SK-N-SH (cell line): ENCODE measurements at regions not wholly inside any gene's neighbourhood (a gene's known extent, or its start where the extent isn't known, plus 50 kb on each side); places are given as distances from the start of the nearest gene placed in this dataset.

Experiments
- CTCF ChIA-PET: fragments of 300-600, 350-600 bp; formaldehyde crosslinking; extraction: SDS; loops from one replicate; lab custom pipeline; 2021; lab: Yijun Ruan, JAX
- POLR2A ChIA-PET: fragments of 350-600 bp; sonication (Branson Sonifier 250); formaldehyde crosslinking; extraction: SDS; loops from one replicate; lab custom pipeline; 2020; ENCODE audit warnings: antibody characterized with exemption, inconsistent platforms; lab: Yijun Ruan, JAX
- DNase-seq: peaks from one replicate; pipeline ENCODE4 v3.0.0; 2012
- H2AFZ ChIP-seq: fragments of 200-600 bp; sonication (generic); 2 replicates; pipeline ENCODE4 v1.8.1; 2016; ENCODE audit warnings: antibody characterized with exemption, mild to moderate bottlenecking, low read depth
- H3F3A ChIP-seq: fragments of 200-600 bp; sonication (generic); replicated peaks from 2 replicates; pipeline ENCODE3; 2016; ENCODE audit warnings: antibody characterized with exemption, mild to moderate bottlenecking; ENCODE audit not compliant: insufficient read depth
- H3K27ac ChIP-seq, 2 experiments: fragments of 200-500 bp in 1 of 2; fragments of 200-600 bp in 1 of 2; sonication (Bioruptor generic) in 1 of 2; sonication (generic), shearing (Covaris generic) in 1 of 2; 2 replicates each; pipeline versions ENCODE4 v1.5.1 to v1.6.1; 2014 to 2016; ENCODE audit warnings: low read depth in 2 of 2, inconsistent platforms in 1 of 2, low read length in 1 of 2, mild to moderate bottlenecking in 1 of 2, mixed read lengths in 1 of 2
- H3K27me3 ChIP-seq: fragments of 200-600 bp; sonication (generic), shearing (Covaris generic); 2 replicates; pipeline ENCODE4 v1.6.1; 2016; ENCODE audit warnings: mixed run types; ENCODE audit not compliant: insufficient read depth
- H3K36me3 ChIP-seq, 2 experiments: fragments of 200-500 bp in 1 of 2; fragments of 200-600 bp in 1 of 2; sonication (Bioruptor generic) in 1 of 2; sonication (generic) in 1 of 2; replicated peaks in 1 of 2; 2 replicates each; pipeline versions ENCODE3 to v1.5.1; 2014 to 2016; ENCODE audit warnings: low read length in 1 of 2, mild to moderate bottlenecking in 1 of 2; ENCODE audit not compliant: insufficient read depth in 2 of 2, control insufficient read depth in 1 of 2
- H3K4me1 ChIP-seq, 2 experiments: fragments of 200-500 bp in 1 of 2; fragments of 200-600 bp in 1 of 2; sonication (Bioruptor generic) in 1 of 2; sonication (generic), shearing (Covaris generic) in 1 of 2; 2 replicates each; pipeline versions ENCODE4 v1.5.1 to v1.6.1; 2014 to 2016; ENCODE audit warnings: low read depth in 1 of 2, low read length in 1 of 2, mixed run types in 1 of 2; ENCODE audit not compliant: insufficient read depth in 2 of 2, control insufficient read depth in 1 of 2
- H3K4me2 ChIP-seq: fragments of 200-600 bp; sonication (generic), shearing (Covaris generic); 2 replicates; pipeline ENCODE4 v1.6.1; 2017; ENCODE audit warnings: mixed run types
- H3K4me3 ChIP-seq, 2 experiments: fragments of 200-500 bp in 1 of 2; fragments of 200-600 bp in 1 of 2; sonication (Bioruptor generic) in 1 of 2; sonication (generic), shearing (Covaris generic) in 1 of 2; 2 replicates each; pipeline versions ENCODE4 v1.5.1 to v1.8.1; 2014 to 2016; ENCODE audit warnings: low read depth in 2 of 2, inconsistent platforms in 1 of 2, low read length in 1 of 2, mild to moderate bottlenecking in 1 of 2, mixed read lengths in 1 of 2, moderate library complexity in 1 of 2
- H3K79me2 ChIP-seq: fragments of 200-600 bp; sonication (generic); 2 replicates; pipeline ENCODE4 v1.8.1; 2017; ENCODE audit warnings: mild to moderate bottlenecking; ENCODE audit not compliant: insufficient read depth
- H3K9ac ChIP-seq: fragments of 200-600 bp; sonication (generic); 2 replicates; pipeline ENCODE4 v1.6.1; 2017; ENCODE audit warnings: mixed run types
- H3K9me2 ChIP-seq: fragments of 200-600 bp; sonication (generic); 2 replicates; pipeline ENCODE4 v1.6.1; 2017; ENCODE audit warnings: mixed run types
- H3K9me3 ChIP-seq: fragments of 200-600 bp; sonication (generic); 2 replicates; pipeline ENCODE4 v1.6.1; 2017; ENCODE audit warnings: mixed run types, mild to moderate bottlenecking, moderate library complexity
- H4K20me1 ChIP-seq: fragments of 200-600 bp; sonication (generic); 2 replicates; pipeline ENCODE4 v1.6.1; 2017; ENCODE audit warnings: mild to moderate bottlenecking, mixed run types; ENCODE audit not compliant: insufficient read depth
- CTCF ChIP-seq: fragments of 200-600 bp; sonication (generic); IDR thresholded peaks from 2 replicates; pipeline ENCODE4 v1.6.1; 2017; ENCODE audit warnings: antibody characterized with exemption, mild to moderate bottlenecking, moderate library complexity
- EP300 ChIP-seq, 2 experiments: IDR thresholded peaks; 2 replicates each; pipeline versions ENCODE4 v1.4.0 to v1.6.1; 2012; ENCODE audit warnings: borderline replicate concordance in 1 of 2, low read depth in 1 of 2, low read length in 1 of 2
- FOXM1 ChIP-seq: IDR thresholded peaks from 2 replicates; pipeline ENCODE4 v1.4.0; 2012; ENCODE audit warnings: low read depth, mild to moderate bottlenecking
- GABPA ChIP-seq: IDR thresholded peaks from 2 replicates; pipeline ENCODE4 v1.4.0; 2012; ENCODE audit warnings: low read depth, mild to moderate bottlenecking
- MXI1 ChIP-seq: IDR thresholded peaks from 2 replicates; pipeline ENCODE4 v1.6.1; 2012; ENCODE audit warnings: mild to moderate bottlenecking, low read depth, low read length, improper control_type of control experiment
- NFIC ChIP-seq: IDR thresholded peaks from 2 replicates; pipeline ENCODE4 v1.4.0; 2012; ENCODE audit warnings: borderline replicate concordance
- NRF1 ChIP-seq: IDR thresholded peaks from 2 replicates; pipeline ENCODE4 v1.6.1; 2012; ENCODE audit warnings: low read depth, mild to moderate bottlenecking, low read length
- PBX3 ChIP-seq: IDR thresholded peaks from 2 replicates; pipeline ENCODE4; 2012
- POLR2AphosphoS5 ChIP-seq: IDR thresholded peaks from 2 replicates; pipeline ENCODE4 v1.6.1; 2012; ENCODE audit warnings: low read depth, low read length
- REST ChIP-seq: IDR thresholded peaks from 2 replicates; pipeline ENCODE4 v1.6.1; 2012; ENCODE audit warnings: mild to moderate bottlenecking, low read depth, low read length, moderate library complexity
- RFX5 ChIP-seq: IDR thresholded peaks from 2 replicates; pipeline ENCODE4 v1.6.1; 2012; ENCODE audit warnings: mild to moderate bottlenecking, improper control_type of control experiment, low read length
- SMC3 ChIP-seq: IDR thresholded peaks from 2 replicates; pipeline ENCODE4 v1.6.1; 2012; ENCODE audit warnings: low read depth, low read length, improper control_type of control experiment
- WGBS: methylation state at CpG from one replicate; pipeline ENCODE4 v1.1.6; 2017; ENCODE audit warnings: low lambda C conversion rate; 5-methylcytosine and 5-hydroxymethylcytosine counted together
- TF ChIP-seq, protein P1 (sequence below): fragments of 150-350 bp; IDR thresholded peaks from 2 replicates; pipeline ENCODE4 v1.6.1; 2016; ENCODE audit warnings: mild to moderate bottlenecking, low read depth, low read length
- TF ChIP-seq, protein P2 (sequence below): fragments of 150-350 bp; IDR thresholded peaks from 2 replicates; pipeline ENCODE4 v1.6.1; 2017; ENCODE audit warnings: antibody characterized with exemption, low read length, low read depth, borderline replicate concordance

- TF ChIP-seq, protein P1, sequence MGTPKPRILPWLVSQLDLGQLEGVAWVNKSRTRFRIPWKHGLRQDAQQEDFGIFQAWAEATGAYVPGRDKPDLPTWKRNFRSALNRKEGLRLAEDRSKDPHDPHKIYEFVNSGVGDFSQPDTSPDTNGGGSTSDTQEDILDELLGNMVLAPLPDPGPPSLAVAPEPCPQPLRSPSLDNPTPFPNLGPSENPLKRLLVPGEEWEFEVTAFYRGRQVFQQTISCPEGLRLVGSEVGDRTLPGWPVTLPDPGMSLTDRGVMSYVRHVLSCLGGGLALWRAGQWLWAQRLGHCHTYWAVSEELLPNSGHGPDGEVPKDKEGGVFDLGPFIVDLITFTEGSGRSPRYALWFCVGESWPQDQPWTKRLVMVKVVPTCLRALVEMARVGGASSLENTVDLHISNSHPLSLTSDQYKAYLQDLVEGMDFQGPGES, result no peak
- TF ChIP-seq, protein P2, sequence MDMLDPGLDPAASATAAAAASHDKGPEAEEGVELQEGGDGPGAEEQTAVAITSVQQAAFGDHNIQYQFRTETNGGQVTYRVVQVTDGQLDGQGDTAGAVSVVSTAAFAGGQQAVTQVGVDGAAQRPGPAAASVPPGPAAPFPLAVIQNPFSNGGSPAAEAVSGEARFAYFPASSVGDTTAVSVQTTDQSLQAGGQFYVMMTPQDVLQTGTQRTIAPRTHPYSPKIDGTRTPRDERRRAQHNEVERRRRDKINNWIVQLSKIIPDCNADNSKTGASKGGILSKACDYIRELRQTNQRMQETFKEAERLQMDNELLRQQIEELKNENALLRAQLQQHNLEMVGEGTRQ, result no peak
- TF ChIP-seq REST, result no peak
- peak; percentile 53; the same call in 1 of the 2 replicates for TF ChIP-seq FOXM1
- TF ChIP-seq GABPA, result no peak
- TF ChIP-seq EP300 (IDR thresholded peaks at IDR 0.05; ENCODE audit: borderline replicate concordance in 1 of 2, low read depth in 1 of 2, low read length in 1 of 2), result peak; percentile 10 to 96; a peak in 2 of 4 replicates
- no peak for TF ChIP-seq MXI1
- TF ChIP-seq NRF1, result no peak
- TF ChIP-seq RFX5, result no peak
- TF ChIP-seq PBX3, result peak; percentile 82
- TF ChIP-seq SMC3, result peak; percentile 21; the same call in 1 of the 2 replicates
Measured at GRCh38 chr6:139764498-139764986, 390.1 kb upstream of the CITED2 start (continued).

DNA sequence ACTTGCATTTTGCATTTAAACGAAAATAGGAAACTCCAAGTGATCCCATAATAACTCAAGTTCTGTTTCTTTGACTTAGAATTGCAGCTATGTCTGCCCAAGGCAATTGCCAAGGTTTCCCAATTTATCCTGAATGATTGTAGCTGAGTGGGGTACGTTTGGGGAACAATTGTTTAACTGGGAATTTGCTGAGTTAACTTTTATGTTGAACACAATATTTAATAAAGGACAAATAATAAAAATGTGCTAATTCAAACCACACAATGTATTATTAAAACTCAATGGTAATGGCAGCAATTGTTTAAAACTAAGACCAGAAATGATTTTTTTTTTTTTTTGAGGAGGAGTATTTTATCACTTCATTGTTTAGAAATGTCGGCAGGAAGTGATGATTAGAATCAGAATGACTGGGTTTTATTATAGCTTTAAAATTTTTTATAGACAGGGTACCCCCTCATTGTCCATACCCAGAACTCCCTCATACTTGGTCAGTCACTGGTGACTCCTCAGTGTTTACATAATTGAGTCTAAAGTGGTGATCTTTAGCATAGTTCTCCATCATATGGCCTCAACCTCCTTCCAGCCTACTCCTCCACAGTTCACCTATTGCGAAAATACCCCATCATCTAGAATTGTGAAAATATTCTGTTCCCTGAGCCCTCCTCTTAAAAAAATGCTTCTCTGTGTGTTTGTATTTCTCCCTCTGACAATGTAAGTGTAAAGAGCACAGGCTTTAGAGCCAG lies 389.2 kb upstream of the CITED2 start:
- H3K79me2 ChIP-seq, result no peaks in the 10 kb centered on the region
- no peaks in the 10 kb centered on the region for H3K9me3 ChIP-seq
- H3K9ac ChIP-seq, result peak overlapping the region; percentile 18; the same call in 1 of the 2 replicates
- ChIA-PET CTCF (no interaction called here), POLR2A (no interaction called here)
- H3K36me3 ChIP-seq, result no peaks in the 10 kb centered on the region
- no peak overlapping the region for H3K4me3 ChIP-seq
- no peak for DNase-seq
- WGBS, result 76% methylated on average over 4 of the region's 4 CpGs
- no peaks in the 10 kb centered on the region for H3K27me3 ChIP-seq
- H3K4me1 ChIP-seq, result peaks cover 0 to 4% of the 10 kb centered on the region in 2 experiments; a peak in 2 of 4 replicates
- peaks cover 34% of the 10 kb centered on the region for H3F3A ChIP-seq
- peak overlapping the region; percentile 56; the same call in 1 of the 2 replicates for H3K4me2 ChIP-seq
- 0 out of 2 replicates have a peak, but pooled peaks cover 3% of the 10 kb centered on the region for H3K9me2 ChIP-seq
- H3K27ac ChIP-seq, result peak overlapping the region; percentile 64 to 83
- H4K20me1 ChIP-seq, result no peaks in the 10 kb centered on the region
- H2AFZ ChIP-seq, result peak overlapping the region; percentile 4; the same call in 1 of the 2 replicates
- TF ChIP-seq, protein P2, result no peak
- TF ChIP-seq REST (no peak), SMC3 (no peak), CTCF (no peak), POLR2AphosphoS5 (no peak), NFIC (no peak), EP300 (IDR thresholded peaks at IDR 0.05; ENCODE audit: borderline replicate concordance in 1 of 2, low read depth in 1 of 2, low read length in 1 of 2) (no peak)
